ENCODE measurements at regions not wholly inside any gene's neighbourhood (a gene's known extent, or its start where the extent isn't known, plus 50 kb on each side); places are given as distances from the start of the nearest gene placed in this dataset.

- H2AFZ ChIP-seq (ENCODE audit: low read length) = no peak overlapping the region
- no peak overlapping the region for H3K4me2 ChIP-seq (ENCODE audit: low read depth, low read length)
- no peaks in the 10 kb centered on the region for H3K9me2 ChIP-seq (replicated peaks; ENCODE audit: insufficient read depth, low read length)
- H3K79me2 ChIP-seq (ENCODE audit: low read length) = no peaks in the 10 kb centered on the region
- H3K27ac ChIP-seq (ENCODE audit: low read length) = no peak overlapping the region
- no peak for DNase-seq
- H4K20me1 ChIP-seq (ENCODE audit: insufficient read depth, low read length) = no peaks in the 10 kb centered on the region
- TF ChIP-seq EZH2phosphoT487 (IDR thresholded peaks at IDR 0.05; ENCODE audit: low read length) = no peak
- no peak for TF ChIP-seq EZH2 (optimal IDR thresholded peaks at IDR 0.05; ENCODE audit: low read depth, low read length)
- TF ChIP-seq, protein P1, sequence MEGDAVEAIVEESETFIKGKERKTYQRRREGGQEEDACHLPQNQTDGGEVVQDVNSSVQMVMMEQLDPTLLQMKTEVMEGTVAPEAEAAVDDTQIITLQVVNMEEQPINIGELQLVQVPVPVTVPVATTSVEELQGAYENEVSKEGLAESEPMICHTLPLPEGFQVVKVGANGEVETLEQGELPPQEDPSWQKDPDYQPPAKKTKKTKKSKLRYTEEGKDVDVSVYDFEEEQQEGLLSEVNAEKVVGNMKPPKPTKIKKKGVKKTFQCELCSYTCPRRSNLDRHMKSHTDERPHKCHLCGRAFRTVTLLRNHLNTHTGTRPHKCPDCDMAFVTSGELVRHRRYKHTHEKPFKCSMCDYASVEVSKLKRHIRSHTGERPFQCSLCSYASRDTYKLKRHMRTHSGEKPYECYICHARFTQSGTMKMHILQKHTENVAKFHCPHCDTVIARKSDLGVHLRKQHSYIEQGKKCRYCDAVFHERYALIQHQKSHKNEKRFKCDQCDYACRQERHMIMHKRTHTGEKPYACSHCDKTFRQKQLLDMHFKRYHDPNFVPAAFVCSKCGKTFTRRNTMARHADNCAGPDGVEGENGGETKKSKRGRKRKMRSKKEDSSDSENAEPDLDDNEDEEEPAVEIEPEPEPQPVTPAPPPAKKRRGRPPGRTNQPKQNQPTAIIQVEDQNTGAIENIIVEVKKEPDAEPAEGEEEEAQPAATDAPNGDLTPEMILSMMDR (IDR thresholded peaks at IDR 0.05; ENCODE audit: low read length) = no peak
- no peaks in the 10 kb centered on the region for H3F3A ChIP-seq (ENCODE audit: insufficient read depth, low read length)
- no peaks in the 10 kb centered on the region for H3K27me3 ChIP-seq (replicated peaks; ENCODE audit: insufficient read depth, low read length)
- H3K4me3 ChIP-seq (ENCODE audit: low read length) = no peak overlapping the region
- peaks cover 9% of the 10 kb centered on the region; the same call in 1 of the 2 replicates for H3K4me1 ChIP-seq (ENCODE audit: low read length)
- no peaks in the 10 kb centered on the region for H3K9me3 ChIP-seq (replicated peaks; ENCODE audit: insufficient read depth, low read length)
- H3K9ac ChIP-seq (ENCODE audit: low read length) = no peak overlapping the region
- no peaks in the 10 kb centered on the region for H3K36me3 ChIP-seq (replicated peaks; ENCODE audit: insufficient read depth, low read length)
These were observed 215.6 kb upstream of the CHD6 start for GRCh38 chr20:41833739-41834138.

DNA sequence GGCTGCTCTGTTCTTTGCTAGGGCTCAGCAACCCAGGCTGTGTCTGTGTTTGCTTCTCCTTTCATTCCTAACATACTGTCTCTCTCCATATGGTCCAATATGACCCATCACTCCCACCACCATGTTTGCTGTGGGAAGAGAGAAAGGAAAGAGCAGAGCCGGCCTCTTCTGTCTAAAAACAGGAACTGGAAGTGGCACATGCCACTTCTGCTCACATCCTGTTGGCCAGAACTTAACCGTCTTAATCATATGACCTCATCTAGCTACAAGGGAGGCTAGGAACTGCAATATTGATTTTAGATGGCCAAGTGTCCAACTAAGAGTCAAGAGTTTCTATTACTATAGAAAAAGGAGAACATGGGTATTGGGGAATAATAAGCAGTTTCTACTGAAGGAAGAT lies 212.5 kb upstream of the CHD6 start:
- TF ChIP-seq, protein P1 (IDR thresholded peaks at IDR 0.05; ENCODE audit: low read length) = no peak
- TF ChIP-seq EZH2 (optimal IDR thresholded peaks at IDR 0.05; ENCODE audit: low read depth, low read length) = no peak
- TF ChIP-seq EZH2phosphoT487 (IDR thresholded peaks at IDR 0.05; ENCODE audit: low read length) = no peak
- Histone ChIP-seq H3K4me2 (ENCODE audit: low read depth, low read length) (no peak overlapping the region; the same call in 1 of the 2 replicates), H2AFZ (ENCODE audit: low read length) (no peak overlapping the region; the same call in 1 of the 2 replicates)

GRCh38 chr20:41819436-41819835 lies 201.3 kb upstream of the CHD6 start:
- H3K27me3 ChIP-seq (replicated peaks; ENCODE audit: insufficient read depth, low read length) = no peaks in the 10 kb centered on the region
- H4K20me1 ChIP-seq (ENCODE audit: insufficient read depth, low read length) = no peaks in the 10 kb centered on the region
- no peak overlapping the region for H3K4me3 ChIP-seq (ENCODE audit: low read length)
- H3K4me1 ChIP-seq (ENCODE audit: low read length) = no peaks in the 10 kb centered on the region
- no peaks in the 10 kb centered on the region for H3K9me3 ChIP-seq (replicated peaks; ENCODE audit: insufficient read depth, low read length)
- H3F3A ChIP-seq (ENCODE audit: insufficient read depth, low read length) = no peaks in the 10 kb centered on the region
- no peak for DNase-seq
- no peaks in the 10 kb centered on the region for H3K79me2 ChIP-seq (ENCODE audit: low read length)
- TF ChIP-seq EZH2 (optimal IDR thresholded peaks at IDR 0.05; ENCODE audit: low read depth, low read length) = no peak
- TF ChIP-seq, protein P1 (IDR thresholded peaks at IDR 0.05; ENCODE audit: low read length) = no peak
- no peak for TF ChIP-seq EZH2phosphoT487 (IDR thresholded peaks at IDR 0.05; ENCODE audit: low read length)
- no peak overlapping the region for H3K9ac ChIP-seq (ENCODE audit: low read length)
- no peaks in the 10 kb centered on the region for H3K9me2 ChIP-seq (replicated peaks; ENCODE audit: insufficient read depth, low read length)
- no peaks in the 10 kb centered on the region for H3K36me3 ChIP-seq (replicated peaks; ENCODE audit: insufficient read depth, low read length)
- H2AFZ ChIP-seq (ENCODE audit: low read length) = no peak overlapping the region
- no peak overlapping the region for H3K4me2 ChIP-seq (ENCODE audit: low read depth, low read length)
- H3K27ac ChIP-seq (ENCODE audit: low read length) = no peak overlapping the region

More for the DNA sequence above, 212.5 kb upstream of the CHD6 start:
- Histone ChIP-seq H3K4me1 (ENCODE audit: low read length) (peaks cover 9% of the 10 kb centered on the region; the same call in 1 of the 2 replicates), H3K9me3 (replicated peaks; ENCODE audit: insufficient read depth, low read length) (no peaks in the 10 kb centered on the region), H3K79me2 (ENCODE audit: low read length) (no peaks in the 10 kb centered on the region), H3K36me3 (replicated peaks; ENCODE audit: insufficient read depth, low read length) (no peaks in the 10 kb centered on the region), H3F3A (ENCODE audit: insufficient read depth, low read length) (no peaks in the 10 kb centered on the region), H3K9ac (ENCODE audit: low read length) (no peak overlapping the region), H3K27me3 (replicated peaks; ENCODE audit: insufficient read depth, low read length) (no peaks in the 10 kb centered on the region), H3K4me3 (ENCODE audit: low read length) (no peak overlapping the region), H4K20me1 (ENCODE audit: insufficient read depth, low read length) (no peaks in the 10 kb centered on the region), H3K27ac (ENCODE audit: low read length) (no peak overlapping the region), H3K9me2 (replicated peaks; ENCODE audit: insufficient read depth, low read length) (no peaks in the 10 kb centered on the region)
- no peak for DNase-seq
